K562 (cell line): ENCODE measurements at regions not wholly inside any gene's neighbourhood (a gene's known extent, or its start where the extent isn't known, plus 50 kb on each side); places are given as distances from the start of the nearest gene placed in this dataset.

ENCODE experiments used
- ATAC-seq: fragments of 200-7000 bp; cut with Tn5 transposase; 3 replicates; pipeline ENCODE4 v1.9.1; 2020; ENCODE audit warnings: moderate library complexity
- BruUV-seq: library from RNA; stranded (reverse); fragments of 400-500 nt; replicated peaks from 2 replicates; lab custom pipeline; 2021; lab: Mats Ljungman, UMichigan
- CTCF ChIA-PET: fragments of 300-600 bp; formaldehyde crosslinking; extraction: SDS; loops from one replicate; lab custom pipeline; 2021; ENCODE audit warnings: low intra/inter-chr PET ratio; lab: Yijun Ruan, JAX
- POLR2A ChIA-PET: fragments of 300-600, 350-650 bp; sonication (Branson Sonifier 250); formaldehyde crosslinking; extraction: SDS; loops from one replicate; lab custom pipeline; 2021; ENCODE audit warnings: antibody characterized with exemption, inconsistent platforms; lab: Yijun Ruan, JAX
- DNase-seq, 4 experiments: peaks; one replicate each; pipeline versions ENCODE4 v3.0.0 to v3.0.0-alpha.2; 2011 to 2018; ENCODE audit warnings: low spot score in 3 of 4, mixed read lengths in 3 of 4; ENCODE audit errors: extremely low read depth in 1 of 4
- FAIRE-seq: peaks from 2 replicates; lab custom pipeline; 2011; peaks lifted over from hg19 to GRCh38; lab: Jason Lieb, UNC
- H2AFZ ChIP-seq: 2 replicates; pipeline ENCODE4 v1.6.0; 2011; ENCODE audit warnings: low read depth, low read length, control low read depth, inconsistent platforms
- H3K27ac ChIP-seq: fragments of 200-600 bp; 3 replicates; pipeline ENCODE4 v1.8.0; 2011; ENCODE audit warnings: low read depth, mild to moderate bottlenecking, control low read depth, inconsistent platforms, low read length, moderate library complexity, mixed read lengths; ENCODE audit errors: extremely low read depth
- H3K27me3 ChIP-seq, 2 experiments: fragments of 300-600 bp in 1 of 2; 2 replicates in 1 of 2; 3 replicates in 1 of 2; pipeline versions ENCODE4 v1.6.0 to v1.8.0; 2011; ENCODE audit warnings: inconsistent platforms in 2 of 2, low read length in 2 of 2, mild to moderate bottlenecking in 1 of 2, mixed read lengths in 1 of 2, moderate library complexity in 1 of 2; ENCODE audit not compliant: control insufficient read depth in 2 of 2, insufficient read depth in 2 of 2
- H3K36me3 ChIP-seq: fragments of 300-600 bp; 3 replicates; pipeline ENCODE4 v1.8.0; 2011; ENCODE audit warnings: mild to moderate bottlenecking, low read length, inconsistent platforms; ENCODE audit not compliant: control insufficient read depth, insufficient read depth
- H3K4me1 ChIP-seq, 2 experiments: fragments of 200-600 bp in 1 of 2; replicated peaks in 1 of 2; 2 replicates in 1 of 2; 3 replicates in 1 of 2; pipeline versions ENCODE4 v1.5.1 to v1.8.0; 2011; ENCODE audit warnings: inconsistent platforms in 2 of 2, low read length in 2 of 2, mild to moderate bottlenecking in 1 of 2, mixed read lengths in 1 of 2, moderate library complexity in 1 of 2; ENCODE audit not compliant: control insufficient read depth in 2 of 2, insufficient read depth in 2 of 2
- H3K4me2 ChIP-seq: 2 replicates; pipeline ENCODE4 v1.6.1; 2011; ENCODE audit warnings: low read length, control low read depth, inconsistent platforms, mixed read lengths; ENCODE audit not compliant: insufficient read depth
- H3K4me3 ChIP-seq: fragments of 200-600 bp; sonication (generic), shearing (Covaris generic); 2 replicates; pipeline ENCODE4 v1.5.1; 2016; ENCODE audit warnings: control low read depth, inconsistent platforms
- H3K79me2 ChIP-seq: fragments of 200-600 bp; 3 replicates; pipeline ENCODE4 v1.8.0; 2011; ENCODE audit warnings: low read length, inconsistent platforms; ENCODE audit not compliant: control insufficient read depth, insufficient read depth
- H3K9ac ChIP-seq, 2 experiments: 2 replicates each; pipeline versions ENCODE4 v1.6.0 to v1.6.1; 2011; ENCODE audit warnings: low read depth in 2 of 2, low read length in 2 of 2, control low read depth in 1 of 2, inconsistent platforms in 1 of 2, mild to moderate bottlenecking in 1 of 2, mixed read lengths in 1 of 2; ENCODE audit not compliant: insufficient read depth in 1 of 2
- H3K9me1 ChIP-seq: one replicate; pipeline ENCODE4 v1.6.0; 2011; ENCODE audit warnings: inconsistent platforms, mild to moderate bottlenecking, low read length, moderate library complexity; ENCODE audit not compliant: control insufficient read depth, insufficient read depth
- H3K9me3 ChIP-seq: replicated peaks from 2 replicates; pipeline ENCODE4 v1.5.1; 2011; ENCODE audit warnings: low read depth, low read length, inconsistent platforms; ENCODE audit not compliant: control insufficient read depth, insufficient read depth
- H4K20me1 ChIP-seq: replicated peaks from 2 replicates; pipeline ENCODE4 v1.6.1; 2011; ENCODE audit warnings: low read length, inconsistent platforms, mixed read lengths; ENCODE audit not compliant: control insufficient read depth, insufficient read depth
- CBX3 ChIP-seq, 2 experiments: IDR thresholded peaks; 1 replicate in 1 of 2; 2 replicates in 1 of 2; pipeline ENCODE4 v1.6.1; 2012; ENCODE audit warnings: inconsistent platforms in 2 of 2, low read length in 2 of 2, borderline replicate concordance in 1 of 2, control low read depth in 1 of 2
- CBX5 ChIP-seq: IDR thresholded peaks from 2 replicates; pipeline ENCODE4 v1.6.1; 2014; ENCODE audit warnings: low read depth, borderline replicate concordance
- KDM1A ChIP-seq, 2 experiments: fragments of 450-650 bp; IDR thresholded peaks; 2 replicates each; pipeline ENCODE4 v1.6.1; 2016; ENCODE audit warnings: mild to moderate bottlenecking in 2 of 2
- MEIS2 ChIP-seq: fragments of 450-650 bp; IDR thresholded peaks from 2 replicates; pipeline ENCODE4 v1.6.1; 2014; ENCODE audit warnings: mild to moderate bottlenecking; ENCODE audit not compliant: partially characterized antibody
- SETDB1 ChIP-seq: IDR thresholded peaks from one replicate; pipeline ENCODE4 v1.6.1; 2012; ENCODE audit warnings: low read length, control low read depth, inconsistent platforms
- SPI1 ChIP-seq: IDR thresholded peaks from 2 replicates; pipeline ENCODE4 v1.6.1; 2011; ENCODE audit warnings: low read depth, low read length, control low read depth, borderline replicate concordance
- SREBF2 ChIP-seq: sonication (generic); formaldehyde crosslinking; IDR thresholded peaks from 2 replicates; pipeline ENCODE4 v1.4.0; 2020; ENCODE audit warnings: mild to moderate bottlenecking, missing genetic modification reagents
- TCF3 ChIP-seq: sonication (generic); formaldehyde crosslinking; IDR thresholded peaks from 2 replicates; pipeline ENCODE4 v1.4.0; 2020; ENCODE audit warnings: mild to moderate bottlenecking, missing genetic modification reagents
- ZNF140 ChIP-seq: fragments of 250-450 bp; sonication (Bioruptor Pico); IDR thresholded peaks from 2 replicates; pipeline ENCODE4 v1.8.0; 2021; ENCODE audit warnings: moderate library complexity, mild to moderate bottlenecking, inconsistent platforms
- ZNF75A ChIP-seq: fragments of 450-650 bp; formaldehyde crosslinking; IDR thresholded peaks from 2 replicates; pipeline ENCODE4 v1.4.0; 2020; ENCODE audit warnings: mild to moderate bottlenecking
- WGBS: fragments of 100-300 bp; shearing (Covaris generic); methylation state at CpG from one replicate; pipeline ENCODE4 v1.1.6; 2016; ENCODE audit warnings: low coverage, mixed read lengths; ENCODE audit not compliant: insufficient coverage; ENCODE audit errors: missing lambda C conversion rate; 5-methylcytosine and 5-hydroxymethylcytosine counted together
- in situ Hi-C: fragments of 300-500 bp; cut with MboI; formaldehyde crosslinking; loops from 4 replicates; pipeline ENCODE4 v1.15.0; 2018; ENCODE audit warnings: inconsistent platforms, mixed read lengths
- intact Hi-C: fragments of 100-400 bp; cut with micrococcal nuclease; formaldehyde crosslinking; loops from 2 replicates; pipeline ENCODE4 v1.14.2; 2022
- TF ChIP-seq, protein P1 (sequence below): sonication (generic); formaldehyde crosslinking; IDR thresholded peaks from 2 replicates; pipeline ENCODE4 v1.4.0; 2020; ENCODE audit warnings: mild to moderate bottlenecking, missing genetic modification reagents
- TF ChIP-seq, protein P2 (sequence below): fragments of 200-800 bp; sonication (Bioruptor generic); IDR thresholded peaks from 2 replicates; pipeline ENCODE4 v1.6.1; 2017; ENCODE audit warnings: missing genetic modification characterization, missing compliant biosample characterization
- TF ChIP-seq, protein P3 (sequence below): fragments of 450-650 bp; formaldehyde crosslinking; IDR thresholded peaks from 2 replicates; pipeline ENCODE4 v1.4.0; 2020; ENCODE audit warnings: mild to moderate bottlenecking, mixed read lengths

DNA sequence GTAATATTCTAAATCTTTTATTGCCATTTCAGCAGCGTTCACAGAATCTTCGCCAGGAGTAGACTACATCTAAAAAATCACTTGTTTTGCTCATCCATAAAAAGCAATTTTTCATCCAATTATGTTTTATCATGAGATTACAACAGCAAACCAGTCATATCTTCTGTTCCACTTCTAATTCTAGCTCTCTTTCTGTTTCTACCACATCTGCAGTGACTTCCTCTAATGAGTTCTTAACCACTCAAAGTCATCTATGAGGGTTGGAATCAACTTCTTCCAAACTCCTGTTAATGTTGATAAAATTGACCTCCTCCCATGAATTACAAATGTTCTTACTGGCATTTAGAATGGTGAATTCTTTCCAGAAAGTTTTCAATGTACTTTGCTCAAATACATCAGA lies 174.4 kb upstream of the BRWD3 start:
- in situ Hi-C loops: no loop called here
- no peak for ATAC-seq
- no peaks in the 10 kb centered on the region for H3K27me3 ChIP-seq
- no peak overlapping the region for H3K27ac ChIP-seq
- no peaks in the 10 kb centered on the region for H3K79me2 ChIP-seq
- no peak overlapping the region for H2AFZ ChIP-seq
- WGBS: 0% methylated on average over 2 of the region's 2 CpGs
- no peak for DNase-seq
- H3K9ac ChIP-seq: no peak overlapping the region
- H3K4me1 ChIP-seq: no peaks in the 10 kb centered on the region
- no peak for TF ChIP-seq TCF3 (CRISPR knock-in tag)
- TF ChIP-seq SREBF2 (CRISPR knock-in tag): no peak
- no peak for TF ChIP-seq MEIS2
- TF ChIP-seq, protein P1, sequence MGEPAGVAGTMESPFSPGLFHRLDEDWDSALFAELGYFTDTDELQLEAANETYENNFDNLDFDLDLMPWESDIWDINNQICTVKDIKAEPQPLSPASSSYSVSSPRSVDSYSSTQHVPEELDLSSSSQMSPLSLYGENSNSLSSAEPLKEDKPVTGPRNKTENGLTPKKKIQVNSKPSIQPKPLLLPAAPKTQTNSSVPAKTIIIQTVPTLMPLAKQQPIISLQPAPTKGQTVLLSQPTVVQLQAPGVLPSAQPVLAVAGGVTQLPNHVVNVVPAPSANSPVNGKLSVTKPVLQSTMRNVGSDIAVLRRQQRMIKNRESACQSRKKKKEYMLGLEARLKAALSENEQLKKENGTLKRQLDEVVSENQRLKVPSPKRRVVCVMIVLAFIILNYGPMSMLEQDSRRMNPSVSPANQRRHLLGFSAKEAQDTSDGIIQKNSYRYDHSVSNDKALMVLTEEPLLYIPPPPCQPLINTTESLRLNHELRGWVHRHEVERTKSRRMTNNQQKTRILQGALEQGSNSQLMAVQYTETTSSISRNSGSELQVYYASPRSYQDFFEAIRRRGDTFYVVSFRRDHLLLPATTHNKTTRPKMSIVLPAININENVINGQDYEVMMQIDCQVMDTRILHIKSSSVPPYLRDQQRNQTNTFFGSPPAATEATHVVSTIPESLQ (CRISPR knock-in tag): no peak
- no peak for TF ChIP-seq KDM1A (IDR thresholded peaks at IDR 0.05)
- no peak for TF ChIP-seq SETDB1
- no peak for TF ChIP-seq CBX3 (IDR thresholded peaks at IDR 0.05; ENCODE audit: borderline replicate concordance in 1 of 2, low read length in 2 of 2)
- TF ChIP-seq, protein P2, sequence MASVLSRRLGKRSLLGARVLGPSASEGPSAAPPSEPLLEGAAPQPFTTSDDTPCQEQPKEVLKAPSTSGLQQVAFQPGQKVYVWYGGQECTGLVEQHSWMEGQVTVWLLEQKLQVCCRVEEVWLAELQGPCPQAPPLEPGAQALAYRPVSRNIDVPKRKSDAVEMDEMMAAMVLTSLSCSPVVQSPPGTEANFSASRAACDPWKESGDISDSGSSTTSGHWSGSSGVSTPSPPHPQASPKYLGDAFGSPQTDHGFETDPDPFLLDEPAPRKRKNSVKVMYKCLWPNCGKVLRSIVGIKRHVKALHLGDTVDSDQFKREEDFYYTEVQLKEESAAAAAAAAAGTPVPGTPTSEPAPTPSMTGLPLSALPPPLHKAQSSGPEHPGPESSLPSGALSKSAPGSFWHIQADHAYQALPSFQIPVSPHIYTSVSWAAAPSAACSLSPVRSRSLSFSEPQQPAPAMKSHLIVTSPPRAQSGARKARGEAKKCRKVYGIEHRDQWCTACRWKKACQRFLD: no peak
- no peak for TF ChIP-seq SPI1
- TF ChIP-seq, protein P3, sequence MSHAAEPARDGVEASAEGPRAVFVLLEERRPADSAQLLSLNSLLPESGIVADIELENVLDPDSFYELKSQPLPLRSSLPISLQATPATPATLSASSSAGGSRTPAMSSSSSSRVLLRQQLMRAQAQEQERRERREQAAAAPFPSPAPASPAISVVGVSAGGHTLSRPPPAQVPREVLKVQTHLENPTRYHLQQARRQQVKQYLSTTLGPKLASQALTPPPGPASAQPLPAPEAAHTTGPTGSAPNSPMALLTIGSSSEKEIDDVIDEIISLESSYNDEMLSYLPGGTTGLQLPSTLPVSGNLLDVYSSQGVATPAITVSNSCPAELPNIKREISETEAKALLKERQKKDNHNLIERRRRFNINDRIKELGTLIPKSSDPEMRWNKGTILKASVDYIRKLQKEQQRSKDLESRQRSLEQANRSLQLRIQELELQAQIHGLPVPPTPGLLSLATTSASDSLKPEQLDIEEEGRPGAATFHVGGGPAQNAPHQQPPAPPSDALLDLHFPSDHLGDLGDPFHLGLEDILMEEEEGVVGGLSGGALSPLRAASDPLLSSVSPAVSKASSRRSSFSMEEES (CRISPR knock-in tag): no peak
- TF ChIP-seq ZNF75A: no peak
- no peak for TF ChIP-seq CBX5
- no peak for TF ChIP-seq ZNF140 (CRISPR knock-in tag)
- ChIA-PET CTCF (no interaction called here), POLR2A (no interaction called here)
- FAIRE-seq: no peak
- no peaks in the 10 kb centered on the region for H3K9me3 ChIP-seq
- no peak overlapping the region for H3K4me2 ChIP-seq
- no peaks in the 10 kb centered on the region for H3K9me1 ChIP-seq
- intact Hi-C loops: no loop called here
- H3K4me3 ChIP-seq: no peak overlapping the region
- no TSS peak for BruUV-seq
- H4K20me1 ChIP-seq: no peaks in the 10 kb centered on the region
- H3K36me3 ChIP-seq: no peaks in the 10 kb centered on the region
